D721Med (cell line): ENCODE measurements at regions not wholly inside any gene's neighbourhood (a gene's known extent, or its start where the extent isn't known, plus 50 kb on each side); places are given as distances from the start of the nearest gene placed in this dataset.

Experiments used
- DNase-seq: peaks from one replicate; pipeline ENCODE4 v3.0.0; 2011; ENCODE audit warnings: low spot score; ENCODE audit not compliant: insufficient read length
- FAIRE-seq: peaks from 2 replicates; lab custom pipeline; 2011; peaks lifted over from hg19 to GRCh38; lab: Jason Lieb, UNC
- CTCF ChIP-seq: IDR thresholded peaks from 2 replicates; pipeline ENCODE4 v1.5.1; 2012; ENCODE audit warnings: mild to moderate bottlenecking, control low read depth; ENCODE audit not compliant: insufficient read depth; ENCODE audit errors: missing control alignments

GRCh38 chr12:72082986-72083820, 144.6 kb downstream of the TPH2 start:
- DNase-seq (no peak), FAIRE-seq (no peak)
- no peak for TF ChIP-seq CTCF

GRCh38 chr12:72084061-72084460, 145.4 kb downstream of the TPH2 start:
- FAIRE-seq (no peak), DNase-seq (no peak)
- no peak for TF ChIP-seq CTCF

- no peak for DNase-seq
- TF ChIP-seq CTCF: no peak
- no peak for FAIRE-seq
These were observed 146.2 kb downstream of the TPH2 start for GRCh38 chr12:72084880-72085279.

GRCh38 chr12:72089678-72090077, 151.0 kb downstream of the TPH2 start:
- DNase-seq: no peak
- FAIRE-seq: no peak
- TF ChIP-seq CTCF: no peak

- DNase-seq: no peak
- TF ChIP-seq CTCF: no peak
- no peak for FAIRE-seq
These were observed 154.8 kb downstream of the TPH2 start for GRCh38 chr12:72093424-72093823.

GRCh38 chr12:72093930-72094329, 155.3 kb downstream of the TPH2 start:
- no peak for DNase-seq
- no peak for TF ChIP-seq CTCF
- no peak for FAIRE-seq

GRCh38 chr12:72094490-72094889, 155.8 kb downstream of the TPH2 start:
- FAIRE-seq: no peak
- TF ChIP-seq CTCF: no peak
- no peak for DNase-seq
